H1 (cell line): ENCODE measurements at regions not wholly inside any gene's neighbourhood (a gene's known extent, or its start where the extent isn't known, plus 50 kb on each side); places are given as distances from the start of the nearest gene placed in this dataset.

ENCODE experiments used
- BACH1 ChIP-seq: IDR thresholded peaks from 2 replicates; pipeline ENCODE4 v1.6.1; 2012; ENCODE audit warnings: low read length, improper control_type of control experiment
- RNF2 ChIP-seq: fragments of 200-900, 300-1000 bp; sonication (generic); IDR thresholded peaks from 2 replicates; pipeline ENCODE4 v1.7.1; 2016; ENCODE audit warnings: borderline replicate concordance, low read depth, mild to moderate bottlenecking, antibody characterized with exemption, low read length; ENCODE audit not compliant: poor library complexity, severe bottlenecking; ENCODE audit errors: missing control alignments
- TCF12 ChIP-seq: IDR thresholded peaks from 2 replicates; pipeline ENCODE4 v1.6.1; 2011; ENCODE audit warnings: low read depth, mild to moderate bottlenecking, low read length
- TF ChIP-seq, protein P1 (sequence below): fragments of 300-600 bp; sonication (generic); IDR thresholded peaks from 2 replicates; pipeline ENCODE4 v1.7.1; 2012; ENCODE audit warnings: low read length, moderate library complexity, mild to moderate bottlenecking, inconsistent platforms; ENCODE audit not compliant: insufficient replicate concordance

DNA sequence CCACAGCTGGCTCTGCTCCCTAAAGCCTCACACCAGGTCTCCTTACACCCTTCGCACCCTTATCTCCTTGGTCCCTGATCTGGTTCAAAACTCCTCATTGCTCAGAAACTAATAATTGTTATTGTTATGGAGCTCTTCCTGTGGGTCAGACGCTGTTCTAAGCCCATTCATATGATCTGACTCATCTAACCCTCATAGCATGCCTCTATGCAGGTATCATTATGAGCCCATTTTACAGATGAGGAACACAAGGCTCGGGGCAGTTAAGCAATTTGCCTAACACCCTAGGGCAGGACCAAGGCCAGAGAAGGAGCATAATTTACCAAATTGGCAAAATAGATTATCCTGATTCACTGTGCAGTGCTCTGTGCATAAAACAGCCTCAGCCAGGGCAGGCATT lies 51.8 kb upstream of the CCDC167 start (continued):
- TF ChIP-seq, protein P1, sequence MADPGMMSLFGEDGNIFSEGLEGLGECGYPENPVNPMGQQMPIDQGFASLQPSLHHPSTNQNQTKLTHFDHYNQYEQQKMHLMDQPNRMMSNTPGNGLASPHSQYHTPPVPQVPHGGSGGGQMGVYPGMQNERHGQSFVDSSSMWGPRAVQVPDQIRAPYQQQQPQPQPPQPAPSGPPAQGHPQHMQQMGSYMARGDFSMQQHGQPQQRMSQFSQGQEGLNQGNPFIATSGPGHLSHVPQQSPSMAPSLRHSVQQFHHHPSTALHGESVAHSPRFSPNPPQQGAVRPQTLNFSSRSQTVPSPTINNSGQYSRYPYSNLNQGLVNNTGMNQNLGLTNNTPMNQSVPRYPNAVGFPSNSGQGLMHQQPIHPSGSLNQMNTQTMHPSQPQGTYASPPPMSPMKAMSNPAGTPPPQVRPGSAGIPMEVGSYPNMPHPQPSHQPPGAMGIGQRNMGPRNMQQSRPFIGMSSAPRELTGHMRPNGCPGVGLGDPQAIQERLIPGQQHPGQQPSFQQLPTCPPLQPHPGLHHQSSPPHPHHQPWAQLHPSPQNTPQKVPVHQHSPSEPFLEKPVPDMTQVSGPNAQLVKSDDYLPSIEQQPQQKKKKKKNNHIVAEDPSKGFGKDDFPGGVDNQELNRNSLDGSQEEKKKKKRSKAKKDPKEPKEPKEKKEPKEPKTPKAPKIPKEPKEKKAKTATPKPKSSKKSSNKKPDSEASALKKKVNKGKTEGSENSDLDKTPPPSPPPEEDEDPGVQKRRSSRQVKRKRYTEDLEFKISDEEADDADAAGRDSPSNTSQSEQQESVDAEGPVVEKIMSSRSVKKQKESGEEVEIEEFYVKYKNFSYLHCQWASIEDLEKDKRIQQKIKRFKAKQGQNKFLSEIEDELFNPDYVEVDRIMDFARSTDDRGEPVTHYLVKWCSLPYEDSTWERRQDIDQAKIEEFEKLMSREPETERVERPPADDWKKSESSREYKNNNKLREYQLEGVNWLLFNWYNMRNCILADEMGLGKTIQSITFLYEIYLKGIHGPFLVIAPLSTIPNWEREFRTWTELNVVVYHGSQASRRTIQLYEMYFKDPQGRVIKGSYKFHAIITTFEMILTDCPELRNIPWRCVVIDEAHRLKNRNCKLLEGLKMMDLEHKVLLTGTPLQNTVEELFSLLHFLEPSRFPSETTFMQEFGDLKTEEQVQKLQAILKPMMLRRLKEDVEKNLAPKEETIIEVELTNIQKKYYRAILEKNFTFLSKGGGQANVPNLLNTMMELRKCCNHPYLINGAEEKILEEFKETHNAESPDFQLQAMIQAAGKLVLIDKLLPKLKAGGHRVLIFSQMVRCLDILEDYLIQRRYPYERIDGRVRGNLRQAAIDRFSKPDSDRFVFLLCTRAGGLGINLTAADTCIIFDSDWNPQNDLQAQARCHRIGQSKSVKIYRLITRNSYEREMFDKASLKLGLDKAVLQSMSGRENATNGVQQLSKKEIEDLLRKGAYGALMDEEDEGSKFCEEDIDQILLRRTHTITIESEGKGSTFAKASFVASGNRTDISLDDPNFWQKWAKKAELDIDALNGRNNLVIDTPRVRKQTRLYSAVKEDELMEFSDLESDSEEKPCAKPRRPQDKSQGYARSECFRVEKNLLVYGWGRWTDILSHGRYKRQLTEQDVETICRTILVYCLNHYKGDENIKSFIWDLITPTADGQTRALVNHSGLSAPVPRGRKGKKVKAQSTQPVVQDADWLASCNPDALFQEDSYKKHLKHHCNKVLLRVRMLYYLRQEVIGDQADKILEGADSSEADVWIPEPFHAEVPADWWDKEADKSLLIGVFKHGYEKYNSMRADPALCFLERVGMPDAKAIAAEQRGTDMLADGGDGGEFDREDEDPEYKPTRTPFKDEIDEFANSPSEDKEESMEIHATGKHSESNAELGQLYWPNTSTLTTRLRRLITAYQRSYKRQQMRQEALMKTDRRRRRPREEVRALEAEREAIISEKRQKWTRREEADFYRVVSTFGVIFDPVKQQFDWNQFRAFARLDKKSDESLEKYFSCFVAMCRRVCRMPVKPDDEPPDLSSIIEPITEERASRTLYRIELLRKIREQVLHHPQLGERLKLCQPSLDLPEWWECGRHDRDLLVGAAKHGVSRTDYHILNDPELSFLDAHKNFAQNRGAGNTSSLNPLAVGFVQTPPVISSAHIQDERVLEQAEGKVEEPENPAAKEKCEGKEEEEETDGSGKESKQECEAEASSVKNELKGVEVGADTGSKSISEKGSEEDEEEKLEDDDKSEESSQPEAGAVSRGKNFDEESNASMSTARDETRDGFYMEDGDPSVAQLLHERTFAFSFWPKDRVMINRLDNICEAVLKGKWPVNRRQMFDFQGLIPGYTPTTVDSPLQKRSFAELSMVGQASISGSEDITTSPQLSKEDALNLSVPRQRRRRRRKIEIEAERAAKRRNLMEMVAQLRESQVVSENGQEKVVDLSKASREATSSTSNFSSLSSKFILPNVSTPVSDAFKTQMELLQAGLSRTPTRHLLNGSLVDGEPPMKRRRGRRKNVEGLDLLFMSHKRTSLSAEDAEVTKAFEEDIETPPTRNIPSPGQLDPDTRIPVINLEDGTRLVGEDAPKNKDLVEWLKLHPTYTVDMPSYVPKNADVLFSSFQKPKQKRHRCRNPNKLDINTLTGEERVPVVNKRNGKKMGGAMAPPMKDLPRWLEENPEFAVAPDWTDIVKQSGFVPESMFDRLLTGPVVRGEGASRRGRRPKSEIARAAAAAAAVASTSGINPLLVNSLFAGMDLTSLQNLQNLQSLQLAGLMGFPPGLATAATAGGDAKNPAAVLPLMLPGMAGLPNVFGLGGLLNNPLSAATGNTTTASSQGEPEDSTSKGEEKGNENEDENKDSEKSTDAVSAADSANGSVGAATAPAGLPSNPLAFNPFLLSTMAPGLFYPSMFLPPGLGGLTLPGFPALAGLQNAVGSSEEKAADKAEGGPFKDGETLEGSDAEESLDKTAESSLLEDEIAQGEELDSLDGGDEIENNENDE = no peak
- no peak for TF ChIP-seq RNF2
- no peak for TF ChIP-seq TCF12
- no peak for TF ChIP-seq BACH1
